GM19238 (cell line): ENCODE measurements at regions not wholly inside any gene's neighbourhood (a gene's known extent, or its start where the extent isn't known, plus 50 kb on each side); places are given as distances from the start of the nearest gene placed in this dataset.

Source experiments
- DNase-seq: peaks from one replicate; pipeline ENCODE4 v3.0.0; 2011; ENCODE audit warnings: low spot score; ENCODE audit not compliant: insufficient read length

DNA sequence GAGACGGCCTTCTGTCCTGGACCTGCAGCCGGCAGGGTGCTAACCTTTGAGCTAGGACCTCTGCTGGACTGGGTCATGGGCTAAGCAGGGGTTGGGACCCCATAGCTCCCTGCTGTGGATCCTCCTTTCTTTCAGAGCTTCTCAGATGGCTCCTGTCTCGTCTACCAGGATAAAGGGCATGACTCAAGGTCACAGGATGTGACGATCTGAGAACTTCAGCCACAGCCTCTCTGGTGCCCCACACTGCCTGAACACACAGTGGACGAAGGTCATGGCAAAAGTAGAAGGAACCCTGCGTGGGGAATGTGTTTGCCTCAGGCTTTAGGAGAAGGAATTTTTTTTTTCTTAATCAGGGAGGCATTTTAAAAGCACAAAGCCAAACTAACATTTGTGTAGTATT lies 196.7 kb downstream of the TRIM29 start:
- DNase-seq = no peak

- DNase-seq = no peak
Measured at GRCh38 chr11:119940401-119940976, 197.4 kb downstream of the TRIM29 start.

DNA sequence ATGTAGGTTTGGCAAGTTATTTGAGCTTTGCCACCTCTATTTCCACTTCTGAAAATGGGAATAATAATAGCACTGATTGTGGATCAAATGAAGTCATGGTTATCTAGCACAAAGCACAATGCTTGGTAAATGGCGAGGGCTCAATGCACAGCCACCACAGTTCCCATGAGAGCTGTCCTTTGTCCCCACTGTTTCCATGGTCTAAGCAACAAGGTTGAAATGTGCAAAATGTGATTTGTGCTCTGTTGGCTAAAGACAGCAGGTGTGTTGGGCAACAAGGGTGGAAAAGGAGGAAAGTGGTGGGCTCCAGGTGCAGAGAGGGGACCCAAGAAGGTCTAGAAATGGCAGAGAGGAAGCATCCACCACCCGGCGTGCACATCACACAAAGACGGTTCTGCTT lies 200.5 kb downstream of the TRIM29 start:
- DNase-seq = no peak

- no peak for DNase-seq
Measured at GRCh38 chr11:119936426-119936825, 201.5 kb downstream of the TRIM29 start.

- no peak for DNase-seq
Measured at GRCh38 chr11:119935349-119935925, 202.5 kb downstream of the TRIM29 start.

DNA sequence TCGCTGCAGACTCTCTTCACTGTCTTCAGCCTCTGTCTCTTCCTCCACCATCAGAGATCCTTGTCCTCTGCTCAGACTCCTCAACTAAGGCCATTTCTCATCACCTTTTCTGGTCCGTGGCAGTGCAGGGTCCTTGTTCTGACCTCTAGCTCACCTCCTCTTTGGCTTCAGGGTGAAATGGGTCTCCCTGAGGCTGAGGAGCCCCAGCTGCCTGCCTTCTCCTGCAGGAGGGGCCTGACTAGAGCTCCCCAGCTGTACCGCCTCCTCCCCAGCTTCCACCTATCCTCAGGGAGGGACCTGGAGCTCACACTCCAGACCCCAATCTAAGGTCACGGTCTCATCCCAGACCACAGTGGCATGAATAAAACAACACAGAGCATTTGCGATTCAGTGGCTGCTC lies 203.0 kb downstream of the TRIM29 start:
- no peak for DNase-seq

GRCh38 chr11:119934267-119934666 lies 203.6 kb downstream of the TRIM29 start:
- DNase-seq = no peak

GRCh38 chr11:119933584-119933983 lies 204.3 kb downstream of the TRIM29 start:
- DNase-seq = no peak

- DNase-seq = no peak
Measured at GRCh38 chr11:119932828-119933562, 204.0 kb upstream of the NECTIN1 start.

- no peak for DNase-seq
Measured at GRCh38 chr11:119928047-119928446, 199.0 kb upstream of the NECTIN1 start.

DNA sequence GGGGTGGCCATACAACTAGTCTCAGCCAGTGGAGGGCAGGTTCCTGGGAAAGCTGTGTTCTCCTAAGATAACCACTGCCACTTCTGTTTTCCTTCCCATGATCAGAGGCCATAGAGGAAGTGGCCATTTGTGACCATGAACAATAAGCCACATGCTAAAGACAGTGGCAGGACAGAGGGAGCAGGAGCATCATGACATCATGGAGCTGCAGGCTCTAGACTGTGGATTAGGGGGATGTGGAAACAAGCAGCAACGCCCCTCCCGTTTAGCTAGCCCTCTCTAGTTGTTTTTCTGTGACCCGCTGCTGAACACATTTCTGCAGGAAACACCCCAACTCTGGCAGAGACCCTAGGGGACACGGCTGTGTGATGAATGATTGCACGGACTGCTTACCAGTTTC lies 195.0 kb upstream of the NECTIN1 start:
- no peak for DNase-seq

- DNase-seq = no peak
Measured at GRCh38 chr11:119921571-119921970, 192.6 kb upstream of the NECTIN1 start.

GRCh38 chr11:119920666-119921387 lies 191.8 kb upstream of the NECTIN1 start:
- no peak for DNase-seq

DNA sequence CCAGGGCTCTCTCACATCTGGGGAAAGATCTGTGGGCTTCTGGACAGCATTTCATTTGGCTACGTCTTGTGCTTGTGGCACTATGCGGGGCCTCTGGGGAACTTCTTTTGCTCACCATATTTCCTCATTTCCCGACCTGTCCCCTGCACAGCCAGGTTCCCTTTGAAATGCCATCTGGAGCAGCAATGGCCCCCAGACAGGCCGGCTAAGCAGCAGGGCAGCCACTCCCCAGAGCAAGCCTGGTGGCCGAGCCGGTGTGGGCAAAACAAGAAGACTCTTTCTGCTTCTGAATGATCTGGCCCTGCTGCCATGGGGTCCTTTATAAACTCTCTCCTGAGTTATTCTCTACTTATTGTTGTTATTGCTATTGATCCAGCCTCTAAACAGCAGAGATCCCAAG lies 190.7 kb upstream of the NECTIN1 start:
- DNase-seq = no peak

GRCh38 chr11:119918347-119918746 lies 189.3 kb upstream of the NECTIN1 start:
- no peak for DNase-seq

GRCh38 chr11:119916568-119916967 lies 187.6 kb upstream of the NECTIN1 start:
- DNase-seq = no peak

GRCh38 chr11:119912229-119912628 lies 183.2 kb upstream of the NECTIN1 start:
- DNase-seq = no peak

GRCh38 chr11:119910650-119911049 lies 181.7 kb upstream of the NECTIN1 start:
- no peak for DNase-seq

- DNase-seq = no peak
Measured at GRCh38 chr11:119910051-119910450, 181.1 kb upstream of the NECTIN1 start.

DNA sequence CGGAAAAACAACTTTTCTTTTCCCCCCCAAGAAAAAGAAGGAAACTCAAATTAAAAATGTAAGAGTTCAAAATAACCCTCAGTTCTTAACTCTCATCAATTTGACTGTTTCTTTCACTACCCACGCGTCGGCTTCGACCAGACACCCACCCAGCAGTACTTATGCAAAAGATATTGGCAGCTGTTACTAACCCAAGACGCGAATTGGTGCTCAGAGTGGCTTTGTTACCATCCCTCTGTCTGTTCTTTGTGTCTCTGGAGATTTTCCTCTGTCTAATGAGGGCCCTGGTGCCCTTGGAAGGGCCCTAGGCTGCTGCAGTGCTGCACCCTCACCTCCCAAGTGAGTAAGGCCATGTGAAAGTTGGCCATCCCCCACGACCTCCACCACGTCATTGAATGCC lies 180.5 kb upstream of the NECTIN1 start:
- DNase-seq = no peak

DNA sequence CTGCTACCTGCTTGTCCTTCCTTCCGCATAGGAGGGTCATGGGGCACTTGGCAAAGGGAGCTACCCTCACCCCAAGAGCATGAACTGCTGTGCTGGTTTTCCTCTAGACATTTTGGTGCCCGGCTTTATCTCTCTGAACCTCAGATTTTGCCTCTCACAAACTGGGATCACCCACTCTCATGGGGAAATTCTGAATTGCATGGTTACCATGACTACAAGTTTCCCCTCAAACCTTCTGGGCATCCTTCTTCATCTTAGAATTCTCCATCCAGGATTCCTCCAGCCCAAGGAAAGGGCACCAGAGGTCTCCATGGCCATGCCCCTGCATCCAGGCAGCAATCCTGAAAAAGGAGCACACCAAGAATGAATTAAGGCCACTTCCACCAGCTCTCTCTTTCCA lies 180.1 kb upstream of the NECTIN1 start:
- DNase-seq = no peak

DNA sequence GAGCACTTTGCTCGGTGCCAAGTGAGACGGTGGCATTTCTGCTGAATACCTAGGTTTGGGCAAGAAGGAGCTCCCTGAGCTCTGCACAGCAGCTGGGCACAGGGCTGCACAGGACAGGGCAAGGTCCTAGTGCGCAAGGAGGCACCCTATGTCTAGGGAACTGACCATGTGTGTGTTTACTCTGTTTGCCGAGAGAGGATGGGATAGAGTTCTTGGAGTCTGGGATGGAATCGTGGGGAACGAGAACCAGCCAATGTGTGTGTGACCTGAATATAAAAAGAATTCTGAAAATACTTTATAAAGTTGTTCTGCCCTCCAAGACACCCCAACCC lies 179.5 kb upstream of the NECTIN1 start:
- DNase-seq = no peak
